Tibial nerve (tissue), 4 donors: ENCODE measurements at regions not wholly inside any gene's neighbourhood (a gene's known extent, or its start where the extent isn't known, plus 50 kb on each side); places are given as distances from the start of the nearest gene placed in this dataset.
A peak's percentile ranks its signal among the peaks of the same experiment; 100 is the strongest.

Experiments
- DNase-seq, 2 donors: peaks; one replicate each; pipeline ENCODE4 v3.0.0-alpha.2; 2019; ENCODE audit warnings: low spot score in 2 of 2
- H3K27ac ChIP-seq, 4 donors: fragments of 200-600 bp; sonication (generic) in 3 of 4; one replicate each; pipeline ENCODE4 v1.5.1; 2017 to 2019; ENCODE audit warnings: mild to moderate bottlenecking in 1 of 4
- H3K27me3 ChIP-seq, 2 donors: fragments of 200-600 bp; sonication (generic) in 1 of 2; one replicate each; pipeline versions ENCODE4 v1.5.1 to v1.6.0; 2017 to 2019
- H3K36me3 ChIP-seq, 3 donors: fragments of 200-600 bp; sonication (generic); one replicate each; pipeline ENCODE4 v1.5.1; 2018 to 2019
- H3K4me1 ChIP-seq, 4 donors: fragments of 200-600 bp; sonication (generic) in 3 of 4; one replicate each; pipeline ENCODE4 v1.5.1; 2017 to 2019
- H3K4me3 ChIP-seq, 4 donors: fragments of 200-600 bp; sonication (generic) in 3 of 4; one replicate each; pipeline ENCODE4 v1.5.1; 2017 to 2019; ENCODE audit warnings: mild to moderate bottlenecking in 1 of 4, moderate library complexity in 1 of 4
- H3K9me3 ChIP-seq, 4 donors: fragments of 200-600 bp; sonication (generic) in 3 of 4; one replicate each; pipeline ENCODE4 v1.5.1; 2017 to 2019
- CTCF ChIP-seq, 5 experiments: fragments of 200-600 bp in 3 of 5; fragments of 450-650 bp in 2 of 5; sonication (generic) in 3 of 5; IDR thresholded peaks; one replicate each; pipeline ENCODE4 v1.5.1; 2016 to 2019; ENCODE audit warnings: antibody characterized with exemption in 5 of 5, mild to moderate bottlenecking in 3 of 5, moderate library complexity in 2 of 5
- EP300 ChIP-seq, 2 donors: sonication (generic); formaldehyde crosslinking; IDR thresholded peaks; one replicate each; pipeline ENCODE4 v1.6.1; 2017; ENCODE audit warnings: antibody characterized with exemption in 2 of 2, mild to moderate bottlenecking in 1 of 2
- POLR2A ChIP-seq, 2 donors: fragments of 450-650 bp; IDR thresholded peaks; one replicate each; pipeline ENCODE4 v1.6.1; 2017; ENCODE audit warnings: antibody characterized with exemption in 2 of 2, mild to moderate bottlenecking in 2 of 2, moderate library complexity in 2 of 2
- WGBS, 2 donors: methylation state at CpG; one replicate each; pipeline ENCODE4 v1.1.5; 2018; 5-methylcytosine and 5-hydroxymethylcytosine counted together

- 72 to 80% methylated on average over 5 of the region's 5 CpGs for WGBS, 2 donors
- H3K9me3 ChIP-seq, result peaks cover 0 to 8% (median 0%) of the 10 kb centered on the region in 4 donors
- no peak overlapping the region for H3K4me3 ChIP-seq
- no peaks in the 10 kb centered on the region for H3K36me3 ChIP-seq
- TF ChIP-seq POLR2A (IDR thresholded peaks at IDR 0.05) (no peak), EP300 (IDR thresholded peaks at IDR 0.05) (peak in 1 of 2 donors; percentile 23)
- H3K4me1 ChIP-seq, result peaks cover 0 to 25% (median 0%) of the 10 kb centered on the region in 4 donors
- H3K27ac ChIP-seq, result peak overlapping the region in 1 of 4 donors; percentile 36
- no peak for DNase-seq
- no peaks in the 10 kb centered on the region for H3K27me3 ChIP-seq
Observed at GRCh38 chr2:105498281-105498846, 99.5 kb upstream of the FHL2 start.

GRCh38 chr2:105497094-105497493, 98.2 kb upstream of the FHL2 start:
- TF ChIP-seq EP300 (IDR thresholded peaks at IDR 0.05) (no peak), POLR2A (IDR thresholded peaks at IDR 0.05) (no peak), CTCF (IDR thresholded peaks at IDR 0.05) (no peak)
- WGBS, 2 donors, result 80 to 82% methylated on average over 4 of the region's 4 CpGs
- peak overlapping the region in 2 of 4 donors; percentile 20 to 64 for H3K27ac ChIP-seq

GRCh38 chr2:105496271-105496670, 97.4 kb upstream of the FHL2 start:
- Histone ChIP-seq H3K4me1 (peaks cover 0 to 25% (median 0%) of the 10 kb centered on the region in 4 donors), H3K27me3 (no peaks in the 10 kb centered on the region), H3K4me3 (no peak overlapping the region), H3K9me3 (peaks cover 0 to 22% (median 2%) of the 10 kb centered on the region in 4 donors), H3K27ac (peak overlapping the region in 3 of 4 donors; percentile 20 to 64 (median 34)), H3K36me3 (no peaks in the 10 kb centered on the region)
- TF ChIP-seq POLR2A (IDR thresholded peaks at IDR 0.05), result no peak
- peak in 1 of 2 donors; percentile 85 for TF ChIP-seq EP300 (IDR thresholded peaks at IDR 0.05)
- no peak for TF ChIP-seq CTCF (IDR thresholded peaks at IDR 0.05)
- WGBS, 2 donors, result 46 to 53% methylated on average over 3 of the region's 3 CpGs
- DNase-seq, result peak; percentile 43 to 49

More at GRCh38 chr2:105497094-105497493, 98.2 kb upstream of the FHL2 start:
- Histone ChIP-seq H3K27me3 (no peaks in the 10 kb centered on the region), H3K36me3 (no peaks in the 10 kb centered on the region), H3K9me3 (peaks cover 0 to 21% (median 2%) of the 10 kb centered on the region in 4 donors), H3K4me1 (peaks cover 0 to 25% (median 0%) of the 10 kb centered on the region in 4 donors), H3K4me3 (no peak overlapping the region)
- DNase-seq, result no peak

GRCh38 chr2:105494683-105495425, 96.0 kb upstream of the FHL2 start:
- peak overlapping the region in 2 of 4 donors; percentile 0 to 43 for H3K27ac ChIP-seq
- H3K36me3 ChIP-seq, result no peaks in the 10 kb centered on the region
- H3K4me3 ChIP-seq, result no peak overlapping the region
- peaks cover 0 to 36% (median 0%) of the 10 kb centered on the region in 4 donors for H3K4me1 ChIP-seq
- TF ChIP-seq EP300 (IDR thresholded peaks at IDR 0.05), result no peak
- DNase-seq, result no peak
- peaks cover 0 to 22% (median 2%) of the 10 kb centered on the region in 4 donors for H3K9me3 ChIP-seq
- WGBS, 2 donors, result 81 to 84% methylated on average over 13 of the region's 13 CpGs
- H3K27me3 ChIP-seq, result no peaks in the 10 kb centered on the region

GRCh38 chr2:105490956-105491355, 92.1 kb upstream of the FHL2 start:
- no peak overlapping the region for H3K4me3 ChIP-seq
- H3K9me3 ChIP-seq, result peaks cover 0 to 22% (median 2%) of the 10 kb centered on the region in 4 donors
- H3K27me3 ChIP-seq, result no peaks in the 10 kb centered on the region
- no peak overlapping the region for H3K27ac ChIP-seq
- no peak for DNase-seq
- WGBS, 2 donors, result 81 to 94% methylated on average over 1 of the region's 1 CpG
- no peak for TF ChIP-seq POLR2A (IDR thresholded peaks at IDR 0.05)
- TF ChIP-seq CTCF (IDR thresholded peaks at IDR 0.05), result no peak
- no peak for TF ChIP-seq EP300 (IDR thresholded peaks at IDR 0.05)
- peaks cover 0 to 37% (median 2%) of the 10 kb centered on the region in 4 donors for H3K4me1 ChIP-seq
- no peaks in the 10 kb centered on the region for H3K36me3 ChIP-seq

GRCh38 chr2:105490204-105490603, 91.4 kb upstream of the FHL2 start:
- 56 to 62% methylated on average over 4 of the region's 4 CpGs for WGBS, 2 donors
- TF ChIP-seq CTCF (IDR thresholded peaks at IDR 0.05) (no peak), POLR2A (IDR thresholded peaks at IDR 0.05) (no peak), EP300 (IDR thresholded peaks at IDR 0.05) (no peak)
- no peaks in the 10 kb centered on the region for H3K27me3 ChIP-seq
- H3K27ac ChIP-seq, result peak overlapping the region in 2 of 4 donors; percentile 22 to 37
- peaks cover 0 to 22% (median 2%) of the 10 kb centered on the region in 4 donors for H3K9me3 ChIP-seq
- no peaks in the 10 kb centered on the region for H3K36me3 ChIP-seq
- peaks cover 0 to 37% (median 2%) of the 10 kb centered on the region in 4 donors for H3K4me1 ChIP-seq
- no peak for DNase-seq
- H3K4me3 ChIP-seq, result no peak overlapping the region
